DMS153 treated with DMSO at 0.1 percent for 48 hours (cell line): ENCODE measurements at regions not wholly inside any gene's neighbourhood (a gene's known extent, or its start where the extent isn't known, plus 50 kb on each side); places are given as distances from the start of the nearest gene placed in this dataset.
"Not testable (repeated sequence)": the region's sequence is repeated elsewhere in the genome, so short reads cannot be mapped to it uniquely, and the experiment has no call there.

Experiments used
- DNase-seq: peaks from one replicate; lab custom pipeline; 2025; ENCODE audit not compliant: unreplicated experiment; lab: John Stamatoyannopoulos, UW

GRCh38 chr5:45038366-45038987, 229.7 kb downstream of the MRPS30 start:
- DNase-seq: peak; percentile 36

GRCh38 chr5:45042283-45042682, 233.5 kb downstream of the MRPS30 start:
- no peak for DNase-seq

GRCh38 chr5:45057564-45057963, 248.8 kb downstream of the MRPS30 start:
- no peak for DNase-seq

GRCh38 chr5:45060724-45061123, 252.0 kb downstream of the MRPS30 start:
- DNase-seq: no peak

GRCh38 chr5:45062044-45062443, 253.3 kb downstream of the MRPS30 start:
- DNase-seq: no peak

- DNase-seq: no peak
Observed at GRCh38 chr5:45081082-45081481, 272.3 kb downstream of the MRPS30 start.

GRCh38 chr5:45089870-45090269, 281.1 kb downstream of the MRPS30 start:
- DNase-seq: no peak

- DNase-seq: no peak
Observed at GRCh38 chr5:45093377-45093776, 284.6 kb downstream of the MRPS30 start.

GRCh38 chr5:45094876-45095440, 286.2 kb downstream of the MRPS30 start:
- no peak for DNase-seq

- DNase-seq: no peak
Observed at GRCh38 chr5:45098483-45098882, 289.7 kb downstream of the MRPS30 start.

GRCh38 chr5:45101146-45101545, 292.4 kb downstream of the MRPS30 start:
- no peak for DNase-seq

- DNase-seq: no peak
Observed at GRCh38 chr5:45105491-45105994, 296.8 kb downstream of the MRPS30 start.

GRCh38 chr5:45109062-45109461, 300.3 kb downstream of the MRPS30 start:
- DNase-seq: no peak

GRCh38 chr5:45109636-45110035, 300.9 kb downstream of the MRPS30 start:
- no peak for DNase-seq

GRCh38 chr5:45110399-45110798, 301.7 kb downstream of the MRPS30 start:
- no peak for DNase-seq

GRCh38 chr5:45113726-45114125, 305.0 kb downstream of the MRPS30 start:
- no peak for DNase-seq

- DNase-seq: no peak
Observed at GRCh38 chr5:45132972-45133371, 324.2 kb downstream of the MRPS30 start.

- no peak for DNase-seq
Observed at GRCh38 chr5:45162974-45163373, 354.2 kb downstream of the MRPS30 start.

- DNase-seq: no peak
Observed at GRCh38 chr5:45171563-45171962, 362.8 kb downstream of the MRPS30 start.

- not testable (repeated sequence) for DNase-seq
Observed at GRCh38 chr5:45172634-45173033, 363.9 kb downstream of the MRPS30 start.

- no peak for DNase-seq
Observed at GRCh38 chr5:45179686-45180085, 370.9 kb downstream of the MRPS30 start.

- no peak for DNase-seq
Observed at GRCh38 chr5:45189042-45189441, 380.3 kb downstream of the MRPS30 start.

GRCh38 chr5:45189481-45189880, 380.7 kb downstream of the MRPS30 start:
- no peak for DNase-seq
